GM12878 (cell line): ENCODE measurements at regions not wholly inside any gene's neighbourhood (a gene's known extent, or its start where the extent isn't known, plus 50 kb on each side); places are given as distances from the start of the nearest gene placed in this dataset.

Experiments
- ATAC-seq: fragments of 200-7000 bp; cut with Tn5 transposase; 3 replicates; pipeline ENCODE4 v1.9.1; 2020; ENCODE audit warnings: mild to moderate bottlenecking, moderate library complexity
- BruUV-seq: library from RNA; stranded (reverse); fragments of 400-500 nt; replicated peaks from 2 replicates; lab custom pipeline; 2021; lab: Mats Ljungman, UMichigan
- CTCF ChIA-PET: fragments of 300-600 bp; sonication (Branson Sonifier 250); formaldehyde crosslinking; extraction: SDS; loops from one replicate; lab custom pipeline; 2021; ENCODE audit warnings: inconsistent platforms; lab: Yijun Ruan, JAX
- POLR2A ChIA-PET: fragments of 350-600 bp; formaldehyde crosslinking; extraction: SDS; loops from one replicate; lab custom pipeline; 2021; ENCODE audit warnings: inconsistent platforms; lab: Charles Lee
- RAD21 ChIA-PET: fragments of 300-600 bp; sonication (Branson Sonifier 250); formaldehyde crosslinking; loops from one replicate; lab custom pipeline; 2023; ENCODE audit warnings: antibody characterized with exemption; ENCODE audit not compliant: unreplicated experiment; lab: Charles Lee
- SMC1A ChIA-PET: fragments of 300-600 bp; sonication (Branson Sonifier 250); formaldehyde crosslinking; loops from one replicate; lab custom pipeline; 2023; ENCODE audit not compliant: unreplicated experiment, uncharacterized antibody; lab: Charles Lee
- DNase-seq: peaks from one replicate; pipeline ENCODE4 v3.0.0-alpha.2; 2011; ENCODE audit warnings: low read depth, low spot score
- FAIRE-seq: peaks from 3 replicates; lab custom pipeline; 2011; peaks lifted over from hg19 to GRCh38; lab: Jason Lieb, UNC
- H2AFZ ChIP-seq: 2 replicates; pipeline ENCODE4 v1.6.0; 2011; ENCODE audit warnings: low read depth, low read length, control low read depth; ENCODE audit not compliant: control insufficient read depth
- H3K27ac ChIP-seq: 2 replicates; pipeline ENCODE4 v1.5.1; 2011; ENCODE audit warnings: control low read depth; ENCODE audit not compliant: control insufficient read depth, insufficient read depth
- H3K27me3 ChIP-seq, 2 experiments: replicated peaks in 1 of 2; 2 replicates each; pipeline versions ENCODE4 v1.6.0 to v1.6.1; 2011; ENCODE audit warnings: low read length in 1 of 2; ENCODE audit not compliant: control insufficient read depth in 2 of 2, insufficient read depth in 2 of 2
- H3K36me3 ChIP-seq, 2 experiments: 2 replicates each; pipeline ENCODE4 v1.5.1; 2011; ENCODE audit warnings: low read length in 1 of 2; ENCODE audit not compliant: control insufficient read depth in 2 of 2, insufficient read depth in 2 of 2
- H3K4me1 ChIP-seq: 2 replicates; pipeline ENCODE4 v1.6.1; 2011; ENCODE audit warnings: mild to moderate bottlenecking, low read length, moderate library complexity, mixed read lengths; ENCODE audit not compliant: control insufficient read depth, insufficient read depth
- H3K4me2 ChIP-seq: 2 replicates; pipeline ENCODE4 v1.6.0; 2011; ENCODE audit warnings: control low read depth; ENCODE audit not compliant: control insufficient read depth, insufficient read depth
- H3K4me3 ChIP-seq: fragments of 200-600 bp; sonication (generic); 2 replicates; pipeline ENCODE4 v1.5.1; 2016
- H3K79me2 ChIP-seq: 2 replicates; pipeline ENCODE4 v1.6.0; 2011; ENCODE audit warnings: low read length; ENCODE audit not compliant: control insufficient read depth, insufficient read depth
- H3K9ac ChIP-seq: 2 replicates; pipeline ENCODE4 v1.8.0; 2011; ENCODE audit warnings: low read length, control low read depth, mixed read lengths; ENCODE audit not compliant: control insufficient read depth, insufficient read depth
- H3K9me3 ChIP-seq: replicated peaks from 3 replicates; pipeline ENCODE4 v1.5.1; 2011; ENCODE audit warnings: mild to moderate bottlenecking, low read length; ENCODE audit not compliant: control insufficient read depth, insufficient read depth
- H4K20me1 ChIP-seq: 2 replicates; pipeline ENCODE4 v1.6.0; 2011; ENCODE audit not compliant: control insufficient read depth, insufficient read depth
- E2F8 ChIP-seq: fragments of 450-650 bp; IDR thresholded peaks from 2 replicates; pipeline ENCODE4 v1.6.1; 2018; ENCODE audit warnings: mild to moderate bottlenecking, low read depth, moderate library complexity; ENCODE audit not compliant: partially characterized antibody
- EGR1 ChIP-seq, 2 experiments: IDR thresholded peaks; 1 replicate in 1 of 2; 2 replicates in 1 of 2; pipeline ENCODE4 v1.6.1; 2011 to 2012; ENCODE audit warnings: low read depth in 2 of 2, low read length in 2 of 2, borderline replicate concordance in 1 of 2, mild to moderate bottlenecking in 1 of 2, moderate library complexity in 1 of 2
- ETV6 ChIP-seq, 2 experiments: fragments of 450-650 bp in 1 of 2; IDR thresholded peaks in 1 of 2; conservative IDR thresholded peaks in 1 of 2; 2 replicates each; pipeline ENCODE4 v1.6.1; 2014; ENCODE audit warnings: antibody characterized with exemption in 1 of 2, borderline replicate concordance in 1 of 2, low read depth in 1 of 2, mild to moderate bottlenecking in 1 of 2, moderate library complexity in 1 of 2
- LARP7 ChIP-seq: fragments of 450-650 bp; IDR thresholded peaks from 2 replicates; pipeline ENCODE4 v1.6.1; 2017; ENCODE audit warnings: mild to moderate bottlenecking
- MTA3 ChIP-seq: IDR thresholded peaks from 2 replicates; pipeline ENCODE4 v1.6.1; 2012; ENCODE audit warnings: low read length, inconsistent platforms, borderline replicate concordance
- SMAD1 ChIP-seq: fragments of 450-650 bp; IDR thresholded peaks from 2 replicates; pipeline ENCODE4 v1.6.1; 2018; ENCODE audit warnings: mild to moderate bottlenecking, low read depth; ENCODE audit not compliant: partially characterized antibody
- TCF12 ChIP-seq: IDR thresholded peaks from 2 replicates; pipeline ENCODE4 v1.6.1; 2011; ENCODE audit warnings: low read depth, mild to moderate bottlenecking, low read length
- ZBTB40 ChIP-seq: fragments of 450-650 bp; IDR thresholded peaks from 2 replicates; pipeline ENCODE4 v1.6.1; 2016; ENCODE audit warnings: mild to moderate bottlenecking, moderate library complexity, borderline replicate concordance
- ZNF217 ChIP-seq: fragments of 450-650 bp; IDR thresholded peaks from 2 replicates; pipeline ENCODE4 v1.6.1; 2017; ENCODE audit warnings: antibody characterized with exemption, mild to moderate bottlenecking
- ZNF274 ChIP-seq: IDR thresholded peaks from one replicate; pipeline ENCODE4 v1.8.0; 2011; ENCODE audit not compliant: insufficient read length, insufficient read depth
- WGBS: methylation state at CpG from one replicate; pipeline ENCODE4 v1.1.6; 2016; ENCODE audit warnings: low lambda C conversion rate; ENCODE audit not compliant: insufficient replicate concordance, insufficient coverage; ENCODE audit errors: missing lambda C conversion rate; 5-methylcytosine and 5-hydroxymethylcytosine counted together
- in situ Hi-C: fragments of 300-500 bp; cut with MboI; formaldehyde crosslinking; loops from 9 replicates; pipeline ENCODE4 v1.14.3; 2018; ENCODE audit warnings: mixed read lengths
- intact Hi-C: fragments of 100-400 bp; cut with micrococcal nuclease; formaldehyde crosslinking; loops from one replicate; pipeline ENCODE4 v1.14.2; 2022; ENCODE audit not compliant: unreplicated experiment
- TF ChIP-seq, protein P1 (sequence below): fragments of 450-650 bp; IDR thresholded peaks from 2 replicates; pipeline ENCODE4 v1.6.1; 2017; ENCODE audit warnings: mild to moderate bottlenecking, moderate library complexity

DNA sequence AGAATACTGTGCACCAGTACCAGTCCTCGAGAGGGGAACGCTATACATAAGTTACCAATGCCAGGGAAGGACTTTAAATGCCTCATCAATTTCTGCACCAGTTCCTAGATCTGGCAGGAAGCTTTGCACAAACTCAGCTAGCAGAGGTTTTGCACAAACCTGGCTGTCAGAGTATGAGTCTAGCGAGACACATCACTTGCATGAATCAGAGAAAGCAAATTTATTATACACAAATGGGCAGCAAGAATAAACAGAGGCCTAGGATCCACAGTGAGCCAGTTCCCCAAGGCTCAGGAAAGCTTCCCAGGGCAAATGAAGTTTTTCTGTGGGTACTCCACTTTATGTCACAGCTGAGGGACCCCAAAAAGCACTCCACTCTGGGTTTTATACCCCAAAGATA, 523.5 kb downstream of the CFAP47 start:
- ChIA-PET CTCF (interaction anchor here (0.6 kb wide), 1 partner anchor 9 kb away, joined by 4 read pairs; no protein-coding TSS in a partner anchor), POLR2A (no interaction called here), RAD21 (no interaction called here), SMC1A (no interaction called here)
- ATAC-seq (no peak), FAIRE-seq (no peak), DNase-seq (no peak)
- no TSS peak for BruUV-seq
- in situ Hi-C loops = no loop called here
- Histone ChIP-seq H3K4me2 (no peak overlapping the region), H3K9me3 (no peaks in the 10 kb centered on the region), H3K4me3 (no peak overlapping the region), H2AFZ (no peak overlapping the region), H3K27ac (no peak overlapping the region), H3K27me3 (no peaks in the 10 kb centered on the region), H3K36me3 (no peaks in the 10 kb centered on the region), H3K4me1 (no peaks in the 10 kb centered on the region), H4K20me1 (no peaks in the 10 kb centered on the region), H3K79me2 (no peaks in the 10 kb centered on the region), H3K9ac (no peak overlapping the region)
- intact Hi-C loops = no loop called here
- WGBS = 8% methylated on average over 3 of the region's 3 CpGs
- no peak for TF ChIP-seq TCF12
- no peak for TF ChIP-seq SMAD1
- TF ChIP-seq ZBTB40 = no peak
- no peak for TF ChIP-seq ZNF274
- TF ChIP-seq MTA3 = no peak
- TF ChIP-seq E2F8 = no peak
- TF ChIP-seq EGR1 (IDR thresholded peaks at IDR 0.05; ENCODE audit: borderline replicate concordance in 1 of 2, low read depth in 2 of 2, low read length in 2 of 2) = no peak
- TF ChIP-seq, protein P1, sequence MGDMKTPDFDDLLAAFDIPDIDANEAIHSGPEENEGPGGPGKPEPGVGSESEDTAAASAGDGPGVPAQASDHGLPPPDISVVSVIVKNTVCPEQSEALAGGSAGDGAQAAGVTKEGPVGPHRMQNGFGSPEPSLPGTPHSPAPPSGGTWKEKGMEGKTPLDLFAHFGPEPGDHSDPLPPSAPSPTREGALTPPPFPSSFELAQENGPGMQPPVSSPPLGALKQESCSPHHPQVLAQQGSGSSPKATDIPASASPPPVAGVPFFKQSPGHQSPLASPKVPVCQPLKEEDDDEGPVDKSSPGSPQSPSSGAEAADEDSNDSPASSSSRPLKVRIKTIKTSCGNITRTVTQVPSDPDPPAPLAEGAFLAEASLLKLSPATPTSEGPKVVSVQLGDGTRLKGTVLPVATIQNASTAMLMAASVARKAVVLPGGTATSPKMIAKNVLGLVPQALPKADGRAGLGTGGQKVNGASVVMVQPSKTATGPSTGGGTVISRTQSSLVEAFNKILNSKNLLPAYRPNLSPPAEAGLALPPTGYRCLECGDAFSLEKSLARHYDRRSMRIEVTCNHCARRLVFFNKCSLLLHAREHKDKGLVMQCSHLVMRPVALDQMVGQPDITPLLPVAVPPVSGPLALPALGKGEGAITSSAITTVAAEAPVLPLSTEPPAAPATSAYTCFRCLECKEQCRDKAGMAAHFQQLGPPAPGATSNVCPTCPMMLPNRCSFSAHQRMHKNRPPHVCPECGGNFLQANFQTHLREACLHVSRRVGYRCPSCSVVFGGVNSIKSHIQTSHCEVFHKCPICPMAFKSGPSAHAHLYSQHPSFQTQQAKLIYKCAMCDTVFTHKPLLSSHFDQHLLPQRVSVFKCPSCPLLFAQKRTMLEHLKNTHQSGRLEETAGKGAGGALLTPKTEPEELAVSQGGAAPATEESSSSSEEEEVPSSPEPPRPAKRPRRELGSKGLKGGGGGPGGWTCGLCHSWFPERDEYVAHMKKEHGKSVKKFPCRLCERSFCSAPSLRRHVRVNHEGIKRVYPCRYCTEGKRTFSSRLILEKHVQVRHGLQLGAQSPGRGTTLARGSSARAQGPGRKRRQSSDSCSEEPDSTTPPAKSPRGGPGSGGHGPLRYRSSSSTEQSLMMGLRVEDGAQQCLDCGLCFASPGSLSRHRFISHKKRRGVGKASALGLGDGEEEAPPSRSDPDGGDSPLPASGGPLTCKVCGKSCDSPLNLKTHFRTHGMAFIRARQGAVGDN = no peak
- no peak for TF ChIP-seq ZNF217
- TF ChIP-seq LARP7 = no peak
- TF ChIP-seq ETV6 (conservative IDR thresholded peaks at IDR 0.05 in 1 of 2, IDR thresholded peaks at IDR 0.05 in 1 of 2; ENCODE audit: borderline replicate concordance in 1 of 2, low read depth in 1 of 2) = no peak
